ENCODE measurements at regions not wholly inside any gene's neighbourhood (a gene's known extent, or its start where the extent isn't known, plus 50 kb on each side); places are given as distances from the start of the nearest gene placed in this dataset.
"Not testable (repeated sequence)": the region's sequence is repeated elsewhere in the genome, so short reads cannot be mapped to it uniquely, and the experiment has no call there.

DNA sequence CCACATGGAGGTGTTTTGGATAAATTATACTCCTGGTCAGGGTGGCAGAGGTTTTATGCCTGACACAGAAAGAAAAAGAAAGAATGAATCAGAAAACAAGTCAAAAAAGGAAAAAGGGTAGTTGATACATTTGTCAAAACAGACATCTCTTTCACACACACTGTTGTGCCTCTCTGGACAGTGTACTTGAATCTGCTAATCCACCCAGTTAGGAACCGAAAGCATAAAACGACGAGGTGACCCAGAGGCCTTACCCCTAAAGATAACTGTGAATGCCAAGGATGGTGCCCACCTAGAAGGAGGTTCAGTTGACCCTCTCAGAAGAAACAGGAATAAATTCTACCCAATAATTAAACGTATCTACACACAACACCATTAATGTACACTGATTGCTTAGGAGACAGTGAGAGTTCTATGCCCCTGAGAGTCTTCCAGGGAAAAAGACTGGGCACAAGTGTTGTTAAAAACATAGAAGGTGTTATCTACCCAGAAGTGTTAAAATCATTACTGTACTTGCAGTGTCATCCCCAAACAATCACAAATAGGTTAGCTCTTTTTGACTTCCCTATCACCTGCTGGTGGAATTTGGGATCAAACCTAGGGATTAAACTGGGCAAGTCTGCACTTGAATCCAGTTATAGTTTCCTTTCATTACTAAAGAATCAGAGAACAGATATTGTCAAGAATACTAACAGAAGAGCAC lies 123.2 kb upstream of the DNAJC10 start:
- peaks cover 0 to 24% of the 10 kb centered on the region in 2 donors for H3K4me1 ChIP-seq (replicated peaks in 1 of 2)
- in situ Hi-C loops (cut with MboI; ENCODE audit: low pct_unique_long_range_greater_than_20kb in 2 of 9, low sequenced_read_pairs in 9 of 9, unreplicated experiment in 9 of 9) = no loop called here
- no peak overlapping the region for H3K27ac ChIP-seq
- WGBS, 10 experiments = 33 to 100% (median 86%) methylated on average over 1 to 4 of the region's 4 CpGs; no CpG with 5 or more reads in 2 of the 10 experiments
- peak in 2 of 8 experiments; percentile 17 to 43 for ATAC-seq (replicated peaks in 6 of 8)
- no peak overlapping the region for H3K4me3 ChIP-seq

- no peak overlapping the region for H3K27ac ChIP-seq
- H3K4me3 ChIP-seq = no peak overlapping the region
- peak in 7 of 8 experiments; percentile 33 to 98 (median 44) for ATAC-seq (replicated peaks in 6 of 8)
- H3K4me1 ChIP-seq (replicated peaks in 1 of 2) = peaks cover 0 to 24% of the 10 kb centered on the region in 2 donors
- in situ Hi-C loops (cut with MboI; ENCODE audit: low pct_unique_long_range_greater_than_20kb in 2 of 9, low sequenced_read_pairs in 9 of 9, unreplicated experiment in 9 of 9) = no loop called here
- 0 to 100% (median 58%) methylated on average over 1 to 3 of the region's 3 CpGs for WGBS, 10 experiments
Observed at GRCh38 chr2:182593394-182593975, 122.6 kb upstream of the DNAJC10 start.

- no peak overlapping the region for H3K27ac ChIP-seq
- H3K4me3 ChIP-seq = no peak overlapping the region
- peaks cover 0 to 24% of the 10 kb centered on the region in 2 donors for H3K4me1 ChIP-seq (replicated peaks in 1 of 2)
- 71 to 100% (median 100%) methylated on average over 1 of the region's 1 CpG; no CpG with 5 or more reads in 2 of the 10 experiments for WGBS, 10 experiments
- ATAC-seq (replicated peaks in 6 of 8) = no peak
- in situ Hi-C loops (cut with MboI; ENCODE audit: low pct_unique_long_range_greater_than_20kb in 2 of 9, low sequenced_read_pairs in 9 of 9, unreplicated experiment in 9 of 9) = no loop called here
Observed at GRCh38 chr2:182594286-182594685, 121.8 kb upstream of the DNAJC10 start.

- Histone ChIP-seq H3K4me3 (no peak overlapping the region), H3K27ac (no peak overlapping the region), H3K4me1 (replicated peaks in 1 of 2) (peaks cover 0 to 24% of the 10 kb centered on the region in 2 donors)
- ATAC-seq (replicated peaks in 6 of 8) = no peak
- in situ Hi-C loops (cut with MboI; ENCODE audit: low pct_unique_long_range_greater_than_20kb in 2 of 9, low sequenced_read_pairs in 9 of 9, unreplicated experiment in 9 of 9) = no loop called here
- 80 to 100% (median 100%) methylated on average over 1 to 2 of the region's 2 CpGs; no CpG with 5 or more reads in 3 of the 10 experiments for WGBS, 10 experiments
Observed at GRCh38 chr2:182595650-182596049, 120.4 kb upstream of the DNAJC10 start.

DNA sequence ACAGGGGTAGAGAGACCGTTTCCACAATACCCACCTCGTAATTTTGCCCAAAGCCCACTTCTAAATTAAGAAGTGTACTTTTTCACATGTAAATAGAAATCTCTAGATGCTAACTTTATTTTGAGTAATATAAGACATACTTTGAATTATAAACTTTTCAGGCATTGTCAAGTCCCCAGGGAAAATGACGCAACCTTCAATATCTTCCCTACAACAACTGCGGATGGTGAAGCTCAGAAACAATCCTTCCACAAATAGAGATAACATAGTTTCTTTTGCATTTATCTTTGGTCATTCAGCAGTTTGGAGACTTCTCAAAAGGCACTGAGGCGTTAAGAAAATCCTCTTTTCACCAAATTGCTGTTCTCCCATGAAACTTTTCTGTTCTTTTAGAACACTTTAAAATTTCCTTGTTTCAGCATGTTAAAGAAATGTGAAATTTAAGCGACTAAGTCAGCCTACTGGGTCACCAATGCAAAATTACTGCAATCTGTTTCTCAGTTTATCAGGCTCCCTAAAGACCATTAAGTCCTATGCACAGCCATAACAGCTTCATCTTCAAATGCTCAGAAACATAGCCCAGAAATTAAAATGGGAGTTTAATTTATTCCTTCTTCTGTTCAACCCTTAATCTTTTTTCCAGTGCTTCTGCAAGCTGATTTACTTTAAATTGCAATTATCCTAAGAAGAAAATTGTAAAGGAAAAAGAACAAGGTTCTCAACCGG lies 118.3 kb upstream of the DNAJC10 start:
- WGBS, 10 experiments = 53 to 96% (median 86%) methylated on average over 3 to 7 of the region's 7 CpGs
- in situ Hi-C loops (cut with MboI; ENCODE audit: low pct_unique_long_range_greater_than_20kb in 2 of 9, low sequenced_read_pairs in 9 of 9, unreplicated experiment in 9 of 9) = no loop called here
- Histone ChIP-seq H3K4me1 (replicated peaks in 1 of 2) (peaks cover 0 to 12% of the 10 kb centered on the region in 2 donors), H3K27ac (no peak overlapping the region), H3K4me3 (no peak overlapping the region)
- ATAC-seq (replicated peaks in 6 of 8) = no peak

DNA sequence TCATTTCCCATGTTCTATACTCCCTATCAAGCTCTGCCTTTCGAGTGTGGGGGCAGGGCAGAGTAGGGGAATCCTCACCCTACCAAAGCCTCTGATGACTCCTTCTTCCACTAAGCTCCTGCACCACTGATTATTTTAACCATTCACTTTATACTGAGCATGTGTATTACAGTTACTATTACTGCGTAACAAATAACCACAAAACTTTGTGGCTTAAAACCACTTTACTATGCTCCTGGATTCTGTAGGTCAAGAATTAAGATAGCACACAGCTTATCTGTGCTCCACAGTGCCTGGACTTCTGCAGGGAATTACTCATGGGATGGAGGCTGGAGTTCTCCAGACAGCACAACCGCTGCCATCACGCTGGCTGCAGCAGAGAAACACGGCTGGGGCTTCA lies 117.4 kb upstream of the DNAJC10 start:
- in situ Hi-C loops (cut with MboI; ENCODE audit: low pct_unique_long_range_greater_than_20kb in 2 of 9, low sequenced_read_pairs in 9 of 9, unreplicated experiment in 9 of 9) = no loop called here
- H3K27ac ChIP-seq = no peak overlapping the region
- 33 to 100% (median 86%) methylated on average over 1 to 3 of the region's 5 CpGs; no CpG with 5 or more reads in 3 of the 10 experiments for WGBS, 10 experiments
- ATAC-seq (replicated peaks in 6 of 8) = no peak
- H3K4me1 ChIP-seq (replicated peaks in 1 of 2) = peaks cover 0 to 3% of the 10 kb centered on the region in 2 donors
- no peak overlapping the region for H3K4me3 ChIP-seq

DNA sequence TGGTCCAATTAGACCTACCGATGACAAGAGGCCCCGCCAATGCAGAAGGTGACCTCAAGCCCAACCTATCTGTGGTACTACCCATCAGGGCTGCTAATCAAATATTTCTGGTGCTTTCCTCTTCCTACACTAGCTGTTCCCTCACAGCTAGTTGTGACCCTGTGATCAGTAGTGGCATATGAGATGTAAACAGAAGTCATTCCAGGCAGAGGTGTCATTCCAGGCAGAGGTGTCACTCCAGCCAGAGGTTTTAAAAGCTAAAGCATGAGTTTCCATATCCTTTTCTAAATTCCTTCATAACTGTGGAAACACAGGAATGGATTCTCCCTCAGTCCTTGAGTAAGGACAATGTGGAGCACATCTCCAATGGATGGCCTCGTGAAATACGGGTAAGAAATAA lies 110.9 kb upstream of the DNAJC10 start:
- 69 to 100% (median 100%) methylated on average over 1 to 4 of the region's 4 CpGs; no CpG with 5 or more reads in 2 of the 10 experiments for whole genome bisulfite sequencing, 10 experiments
- ATAC-seq (replicated peaks in 6 of 8) = no peak
- Histone ChIP-seq H3K27ac (no peak overlapping the region), H3K4me1 (replicated peaks in 1 of 2) (no peaks in the 10 kb centered on the region), H3K4me3 (no peak overlapping the region)
- in situ Hi-C loops (cut with MboI; ENCODE audit: low pct_unique_long_range_greater_than_20kb in 2 of 9, low sequenced_read_pairs in 9 of 9, unreplicated experiment in 9 of 9) = no loop called here

- in situ Hi-C loops (cut with MboI; ENCODE audit: low pct_unique_long_range_greater_than_20kb in 2 of 9, low sequenced_read_pairs in 9 of 9, unreplicated experiment in 9 of 9) = no loop called here
- H3K27ac ChIP-seq = no peak overlapping the region
- no peak for ATAC-seq (replicated peaks in 6 of 8)
- no peaks in the 10 kb centered on the region for H3K4me1 ChIP-seq (replicated peaks in 1 of 2)
- no peak overlapping the region for H3K4me3 ChIP-seq
- WGBS, 10 experiments = 52 to 98% (median 83%) methylated on average over 2 to 8 of the region's 8 CpGs
Observed at GRCh38 chr2:182606728-182607681, 109.1 kb upstream of the DNAJC10 start.

GRCh38 chr2:182608181-182608845 lies 107.7 kb upstream of the DNAJC10 start:
- Histone ChIP-seq H3K4me1 (replicated peaks in 1 of 2) (no peaks in the 10 kb centered on the region), H3K4me3 (no peak overlapping the region), H3K27ac (no peak overlapping the region)
- 50 to 100% (median 92%) methylated on average over 2 to 8 of the region's 48 CpGs; no CpG with 5 or more reads in 3 of the 10 experiments for WGBS, 10 experiments
- in situ Hi-C loops (cut with MboI; ENCODE audit: low pct_unique_long_range_greater_than_20kb in 2 of 9, low sequenced_read_pairs in 9 of 9, unreplicated experiment in 9 of 9) = no loop called here
- ATAC-seq (replicated peaks in 6 of 8) = no peak

- in situ Hi-C loops (cut with MboI; ENCODE audit: low pct_unique_long_range_greater_than_20kb in 2 of 9, low sequenced_read_pairs in 9 of 9, unreplicated experiment in 9 of 9); H3K4me3 ChIP-seq; H3K4me1 ChIP-seq (replicated peaks in 1 of 2); ATAC-seq (replicated peaks in 6 of 8); H3K27ac ChIP-seq: not testable (repeated sequence)
- 80 to 100% (median 100%) methylated on average over 1 to 3 of the region's 4 CpGs; no CpG with 5 or more reads in 5 of the 10 experiments for WGBS, 10 experiments
Observed at GRCh38 chr2:182609005-182609404, 107.1 kb upstream of the DNAJC10 start.

- H3K4me3 ChIP-seq = no peak overlapping the region
- WGBS, 10 experiments = 54 to 100% (median 84%) methylated on average over 1 to 2 of the region's 2 CpGs; no CpG with 5 or more reads in 1 of the 10 experiments
- H3K27ac ChIP-seq = no peak overlapping the region
- H3K4me1 ChIP-seq (replicated peaks in 1 of 2) = no peaks in the 10 kb centered on the region
- in situ Hi-C loops (cut with MboI; ENCODE audit: low pct_unique_long_range_greater_than_20kb in 2 of 9, low sequenced_read_pairs in 9 of 9, unreplicated experiment in 9 of 9) = no loop called here
- ATAC-seq (replicated peaks in 6 of 8) = no peak
Observed at GRCh38 chr2:182610231-182610630, 105.8 kb upstream of the DNAJC10 start.

- in situ Hi-C loops (cut with MboI; ENCODE audit: low pct_unique_long_range_greater_than_20kb in 2 of 9, low sequenced_read_pairs in 9 of 9, unreplicated experiment in 9 of 9) = no loop called here
- H3K4me1 ChIP-seq (replicated peaks in 1 of 2) = no peaks in the 10 kb centered on the region
- H3K4me3 ChIP-seq = no peak overlapping the region
- ATAC-seq (replicated peaks in 6 of 8) = no peak
- no peak overlapping the region for H3K27ac ChIP-seq
- 67 to 100% (median 94%) methylated on average over 1 to 3 of the region's 3 CpGs for WGBS, 10 experiments
Observed at GRCh38 chr2:182611009-182611408, 105.0 kb upstream of the DNAJC10 start.
